Medulla oblongata (tissue), 1 donor: ENCODE measurements at regions not wholly inside any gene's neighbourhood (a gene's known extent, or its start where the extent isn't known, plus 50 kb on each side); places are given as distances from the start of the nearest gene placed in this dataset.

Experiments
- DNase-seq: peaks from one replicate; pipeline ENCODE4 v3.0.0-alpha.2; 2015; ENCODE audit errors: extremely low spot score

DNA sequence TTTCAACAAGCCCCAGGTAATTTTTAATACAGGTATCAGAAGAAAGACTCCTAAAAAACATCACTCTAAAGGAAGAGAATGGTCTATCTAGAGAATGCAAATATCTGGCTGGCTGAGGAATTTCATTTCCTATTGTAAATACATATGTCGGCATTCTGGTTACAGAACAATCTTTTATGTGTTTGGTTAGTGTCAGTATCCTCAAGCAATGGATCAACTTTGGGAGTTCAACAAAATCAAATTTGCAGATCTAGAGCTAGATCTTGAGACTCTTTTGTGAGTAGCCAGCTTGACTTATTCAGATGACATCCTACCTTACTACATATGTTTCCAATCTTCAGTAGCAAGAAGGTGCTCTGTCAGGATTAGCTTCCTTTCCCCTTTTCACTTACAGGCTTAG lies 145.1 kb downstream of the BTC start:
- no peak for DNase-seq

DNA sequence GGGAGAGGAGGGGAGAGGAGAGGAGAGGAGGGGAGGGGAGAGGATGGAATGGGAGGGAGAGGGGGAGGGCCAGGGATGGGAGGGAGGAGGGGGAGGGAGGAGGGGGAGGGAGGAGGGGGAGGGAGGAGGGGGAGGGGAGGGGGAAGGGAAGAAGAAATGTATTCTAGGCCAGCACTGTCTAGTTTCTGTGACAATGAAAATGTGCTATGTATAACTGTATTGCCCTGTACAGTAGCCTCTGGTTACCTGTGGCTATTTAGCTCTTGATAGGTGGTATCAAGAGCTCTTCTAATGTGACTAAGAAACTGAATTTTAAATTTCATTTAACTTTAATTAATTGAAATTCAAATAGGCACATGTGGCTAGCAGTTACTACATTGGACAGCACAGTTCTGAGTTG lies 143.1 kb downstream of the BTC start:
- DNase-seq, result no peak

DNA sequence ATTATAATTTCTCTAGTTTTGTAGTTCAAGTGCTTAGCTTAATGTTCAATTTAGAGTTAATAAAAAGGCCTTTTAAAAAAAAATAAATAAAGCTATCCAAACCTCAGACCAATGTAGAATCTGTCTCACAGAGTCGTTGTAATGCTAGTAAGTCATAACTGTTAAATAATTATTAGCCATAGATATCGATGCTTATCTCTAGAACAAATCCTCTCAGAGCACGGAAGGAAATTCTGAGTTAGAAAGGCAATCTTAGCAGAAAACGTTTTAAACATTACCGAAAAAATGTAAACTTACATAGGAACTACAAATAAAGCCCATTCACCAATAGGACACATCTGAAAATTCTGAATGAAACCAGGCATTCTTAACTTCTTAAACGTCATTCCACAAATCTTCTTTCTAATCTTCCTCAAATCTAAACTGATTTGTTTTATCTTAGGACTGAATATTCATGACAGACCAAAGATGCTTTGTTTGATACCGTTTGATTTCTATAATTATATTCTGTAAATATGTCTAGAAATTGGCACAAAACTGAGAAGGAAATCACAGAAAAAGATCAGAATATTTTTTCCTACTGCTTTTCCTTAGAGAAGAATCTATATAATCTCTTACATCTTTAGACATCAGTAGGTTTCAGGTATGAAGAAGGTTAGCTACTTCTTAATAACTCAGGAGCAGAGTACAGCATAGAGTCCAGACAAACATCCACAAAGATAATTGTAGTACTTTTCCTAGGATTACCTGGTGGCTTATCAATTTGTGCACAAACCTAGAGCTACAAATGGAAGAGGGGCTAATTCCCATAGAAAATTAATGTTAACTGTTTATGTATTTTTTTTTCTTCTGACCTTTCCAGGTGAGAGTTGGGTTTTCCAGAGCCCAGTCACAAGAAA lies 140.7 kb downstream of the BTC start:
- no peak for DNase-seq

DNA sequence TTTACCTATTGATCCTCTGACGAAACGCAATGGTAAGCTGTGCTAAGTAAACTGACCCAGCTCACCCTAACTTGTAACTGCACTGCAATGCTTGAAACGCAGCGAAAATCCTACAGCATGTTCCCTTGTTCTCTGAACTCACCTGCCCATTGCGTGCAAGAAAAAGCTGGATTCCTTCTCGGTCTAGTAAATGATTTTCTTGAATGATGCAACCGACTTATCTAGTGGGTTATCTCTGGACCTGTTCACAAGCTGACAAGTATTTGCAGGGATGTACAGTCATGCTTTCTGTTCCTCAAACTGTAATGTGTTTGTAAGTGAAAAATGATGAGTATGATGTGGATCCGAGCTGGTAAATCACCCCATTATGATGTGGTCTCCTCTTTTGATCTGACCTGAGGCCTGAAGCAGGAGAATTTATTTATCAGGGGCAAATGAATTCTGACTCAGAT lies 140.1 kb downstream of the BTC start:
- no peak for DNase-seq

DNA sequence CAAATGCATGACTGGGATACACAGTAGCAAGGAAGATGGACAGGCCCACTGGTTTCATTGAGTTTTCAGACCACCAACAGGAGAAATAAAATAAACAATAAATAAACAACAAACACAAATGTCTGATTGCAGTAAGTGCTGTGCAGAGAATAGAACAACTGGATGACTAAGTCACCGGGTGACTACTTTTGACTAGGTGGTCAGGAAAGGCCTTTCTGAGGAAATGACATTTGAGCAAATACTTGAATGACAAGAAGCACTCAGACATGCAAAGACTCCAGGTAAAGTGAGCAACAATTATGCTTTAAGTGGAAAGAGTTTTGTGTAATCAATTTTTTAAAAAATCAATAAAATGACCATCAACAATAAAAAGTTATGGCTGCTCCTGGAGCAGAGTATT lies 137.7 kb downstream of the BTC start:
- no peak for DNase-seq

DNA sequence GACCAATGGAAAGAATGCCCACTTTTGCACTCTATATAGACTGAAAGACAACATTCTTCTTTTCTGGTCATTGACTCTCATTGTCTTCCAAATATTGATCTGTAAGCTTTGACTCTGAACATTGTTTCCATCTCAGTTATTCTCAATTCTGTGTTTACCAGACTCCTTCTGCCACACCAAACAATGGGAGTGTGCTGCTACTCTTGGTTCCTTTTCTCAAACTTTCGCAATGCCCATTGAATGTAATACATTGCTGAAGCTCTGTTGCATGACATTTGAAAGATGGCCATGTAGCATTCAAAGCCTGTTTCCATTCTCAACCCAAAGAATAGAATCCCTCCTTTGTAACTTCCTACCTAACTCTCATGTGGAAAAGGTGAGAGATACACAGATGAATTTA lies 136.2 kb downstream of the BTC start:
- no peak for DNase-seq

DNA sequence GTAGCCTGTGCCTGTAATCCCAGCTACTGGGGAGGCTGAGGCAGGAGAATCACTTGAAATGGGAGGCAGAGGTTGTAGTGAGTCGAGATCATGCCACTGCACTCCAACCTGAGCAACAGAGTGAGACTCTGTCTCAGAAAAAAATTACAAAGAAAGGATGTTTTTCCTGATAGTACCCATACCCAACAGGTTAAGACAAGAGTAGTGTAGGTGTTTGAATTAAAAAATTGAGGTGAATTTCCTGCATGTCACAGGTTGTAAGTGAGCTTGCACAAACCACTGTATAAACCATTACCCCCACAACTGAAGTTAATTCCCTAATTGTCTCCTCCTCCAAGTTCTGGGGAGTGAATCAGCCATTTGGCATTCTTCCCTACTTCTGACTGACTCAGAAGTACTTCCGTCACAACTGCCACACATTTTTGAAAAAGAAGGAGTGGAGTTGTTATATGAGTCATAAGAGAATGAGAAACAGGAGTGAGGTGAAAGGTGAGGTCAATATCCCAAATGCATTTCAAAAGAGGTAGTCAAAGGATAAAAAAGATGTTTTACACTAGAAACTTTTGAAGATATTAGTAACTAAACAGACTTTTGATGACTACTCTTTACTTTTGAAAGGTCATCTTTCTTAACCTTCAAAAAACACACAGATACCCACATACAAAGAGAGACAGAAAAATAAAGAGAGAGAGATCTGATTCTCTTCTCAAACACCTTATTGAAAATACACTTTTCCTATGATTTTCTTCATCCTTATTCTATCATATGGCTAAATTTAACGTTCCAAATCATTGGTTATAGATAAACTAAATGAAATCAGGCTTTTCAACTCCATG lies 134.5 kb downstream of the BTC start:
- DNase-seq, result no peak

DNA sequence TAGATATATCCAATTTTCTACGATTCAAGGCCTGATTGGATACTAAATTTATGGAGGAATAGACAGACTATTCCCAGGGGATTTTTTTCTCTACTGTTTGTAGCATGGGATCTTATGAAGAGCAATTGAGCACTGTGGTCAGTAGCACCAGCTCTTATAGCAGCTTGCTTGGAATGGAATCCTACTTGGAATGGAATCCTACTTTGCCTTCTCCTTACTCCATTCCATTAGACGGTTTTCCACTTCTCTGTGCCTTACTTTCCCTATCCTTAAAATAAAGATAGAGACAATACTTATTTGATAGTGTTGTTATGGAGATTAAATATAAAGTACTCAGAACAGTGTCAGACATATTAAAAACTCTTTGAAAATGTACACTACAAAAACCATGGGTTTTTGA lies 133.5 kb downstream of the BTC start:
- DNase-seq, result no peak

DNA sequence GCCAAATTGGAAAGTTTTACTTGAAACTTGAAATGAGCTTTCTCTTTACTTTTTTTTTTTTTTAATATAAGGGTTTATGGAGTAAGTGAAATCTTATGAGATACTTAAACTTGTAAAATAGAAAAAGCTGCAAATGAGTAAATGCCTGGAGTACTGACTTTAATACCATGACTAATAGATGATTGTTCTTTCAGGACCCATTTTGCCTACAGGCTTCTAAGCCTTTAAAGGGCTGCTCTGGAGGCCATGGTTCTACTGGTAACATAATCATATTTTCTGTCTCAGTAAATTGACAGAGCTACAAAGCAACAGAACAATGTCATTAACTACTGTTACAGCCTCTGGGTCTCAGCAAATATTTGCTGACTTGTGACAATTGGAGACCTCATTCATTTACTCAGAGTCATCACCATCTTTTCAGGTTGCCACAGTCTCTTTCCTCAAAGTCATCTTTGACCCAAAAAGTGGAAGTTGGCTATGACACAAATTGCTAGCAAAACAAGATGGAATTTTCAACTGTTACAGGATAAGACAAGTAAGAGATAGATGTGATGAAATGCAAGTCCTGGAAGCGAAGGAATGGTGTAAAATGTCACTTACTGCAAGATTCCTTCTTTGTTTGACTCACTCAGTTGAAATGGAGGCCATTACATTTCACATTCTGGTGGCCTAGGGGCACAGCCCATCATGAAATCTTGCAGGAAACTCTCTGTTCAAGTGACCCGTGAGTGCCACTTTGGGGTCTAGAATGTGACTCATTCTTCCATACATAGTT lies 132.7 kb downstream of the BTC start:
- DNase-seq, result no peak

DNA sequence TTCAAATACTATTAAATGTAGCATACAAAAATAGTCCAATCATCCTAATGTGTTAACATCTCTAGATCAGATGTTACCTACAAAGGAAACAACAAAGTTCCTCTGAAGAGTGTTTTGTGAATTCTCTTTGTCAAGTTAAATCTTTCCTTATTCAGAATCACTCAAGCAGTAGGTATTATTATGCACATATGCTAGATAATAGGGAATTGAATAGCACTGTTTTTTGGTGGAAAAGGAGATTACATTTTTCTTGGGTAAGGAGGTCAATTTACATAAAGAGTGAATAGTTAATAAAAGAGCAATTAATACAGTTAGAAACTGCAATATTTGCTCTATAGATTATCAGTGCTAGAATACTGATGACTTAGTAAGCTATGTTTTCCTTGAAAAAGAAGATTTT lies 130.7 kb downstream of the BTC start:
- DNase-seq, result no peak

DNA sequence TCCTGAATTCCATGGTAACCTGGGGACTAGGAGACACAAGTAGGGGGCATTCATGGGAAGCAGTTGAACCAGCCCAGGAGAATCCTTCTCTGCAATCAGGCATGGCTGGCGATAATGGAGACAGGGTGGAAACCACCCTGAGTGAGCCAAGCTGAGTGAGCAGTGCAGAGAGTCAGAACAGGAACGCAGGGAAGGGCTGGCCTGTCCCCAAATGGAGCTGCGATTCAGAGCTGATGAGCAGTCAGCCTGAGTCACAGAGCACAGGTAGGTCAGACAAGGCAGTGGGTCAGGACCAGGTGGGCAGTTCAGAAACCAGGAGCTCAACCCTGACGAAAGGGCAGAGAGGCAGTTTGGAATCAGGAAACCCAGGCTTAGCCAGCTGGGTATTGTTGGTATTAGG lies 129.0 kb downstream of the BTC start:
- DNase-seq, result no peak

DNA sequence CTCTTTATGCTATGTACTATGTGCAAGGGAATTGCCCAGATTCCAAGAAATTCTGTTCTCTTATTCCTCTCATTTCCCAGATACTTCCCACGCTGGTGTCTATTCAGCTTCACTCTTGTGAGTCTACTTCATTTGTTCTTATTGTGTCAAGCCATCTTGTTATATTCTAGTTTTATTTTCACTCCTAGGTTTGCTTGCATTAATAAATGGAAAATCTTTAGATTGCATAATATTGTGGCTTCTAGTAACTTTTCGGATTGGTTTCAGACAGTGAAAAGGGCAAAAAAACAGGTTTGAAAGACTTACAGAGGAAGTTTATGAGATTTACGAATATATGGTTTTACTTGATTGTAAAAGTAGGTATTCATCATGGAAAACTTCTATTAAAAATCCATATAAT lies 128.4 kb downstream of the BTC start:
- no peak for DNase-seq

DNA sequence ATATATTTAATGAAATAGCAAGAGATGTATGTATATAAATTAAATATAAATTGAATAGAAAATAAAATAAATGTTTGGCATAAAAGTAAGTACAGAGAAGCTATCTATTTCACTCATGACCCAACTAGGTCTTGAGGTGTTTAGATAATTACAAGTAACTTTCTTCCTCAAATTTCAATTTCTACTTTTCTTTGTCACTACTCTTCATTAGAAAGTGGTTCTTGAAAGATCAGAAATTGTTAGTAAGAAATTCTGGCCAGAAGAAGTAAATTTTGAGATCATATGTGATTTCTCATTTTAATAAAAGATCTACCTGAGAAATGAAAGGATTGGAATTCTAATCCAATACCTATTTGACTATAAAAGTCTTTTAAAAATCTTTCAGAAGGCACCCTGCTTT lies 126.9 kb downstream of the BTC start:
- no peak for DNase-seq

DNA sequence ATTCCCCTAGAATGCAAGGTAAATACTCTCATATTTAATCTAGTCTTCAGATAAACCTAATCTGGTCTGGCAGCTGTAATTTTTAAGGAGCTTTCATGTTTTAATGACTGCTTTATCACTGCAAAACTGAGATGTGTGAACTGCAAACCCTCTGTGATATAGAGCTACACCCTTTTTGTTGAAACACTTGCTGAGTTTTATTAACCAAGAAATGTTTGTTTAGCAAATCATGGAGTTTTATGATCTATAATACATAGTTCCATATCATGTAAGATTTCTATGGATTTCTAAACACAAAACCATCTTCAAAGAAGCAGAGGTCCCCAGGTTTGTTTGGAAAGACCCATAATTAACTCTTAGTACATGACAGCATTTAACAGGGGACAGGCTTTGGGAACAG lies 126.4 kb downstream of the BTC start:
- DNase-seq, result no peak

DNA sequence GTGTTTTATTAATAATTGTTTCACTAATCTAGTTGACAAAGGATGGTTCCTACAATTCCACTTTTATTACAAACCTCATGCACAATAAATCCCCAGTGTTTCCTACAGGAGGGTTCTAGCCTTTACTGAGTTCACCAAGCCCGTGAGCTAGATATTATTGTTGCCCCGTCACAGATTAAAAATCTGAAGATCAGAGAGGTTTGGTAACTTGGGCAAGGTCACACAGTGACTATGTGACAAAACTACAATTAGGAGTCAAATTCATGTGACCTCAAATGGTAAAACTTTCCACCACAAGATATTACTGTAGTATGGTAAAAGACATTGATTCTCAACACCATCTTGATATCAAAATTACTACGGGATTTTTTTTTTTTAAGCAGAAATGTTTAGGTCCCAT lies 124.6 kb downstream of the BTC start:
- DNase-seq, result no peak

DNA sequence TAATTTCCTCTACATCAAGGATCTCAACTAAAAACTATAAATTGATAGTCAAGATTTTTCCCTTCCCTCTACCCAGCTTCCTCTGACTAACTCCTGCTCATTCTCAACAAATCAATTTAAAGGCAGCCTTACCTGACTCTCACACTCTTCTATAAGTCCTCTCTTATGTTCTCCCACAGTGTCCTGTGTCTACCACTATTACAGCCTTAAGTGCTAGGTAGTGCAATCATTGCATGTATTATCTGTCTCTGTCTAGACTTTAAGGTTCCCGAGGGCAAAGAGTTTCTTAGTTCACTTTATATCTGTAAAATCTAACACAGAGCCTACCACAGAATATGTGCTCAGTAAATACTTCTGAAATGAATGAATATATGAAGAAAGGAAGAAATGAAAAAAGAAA lies 123.7 kb downstream of the BTC start:
- no peak for DNase-seq

DNA sequence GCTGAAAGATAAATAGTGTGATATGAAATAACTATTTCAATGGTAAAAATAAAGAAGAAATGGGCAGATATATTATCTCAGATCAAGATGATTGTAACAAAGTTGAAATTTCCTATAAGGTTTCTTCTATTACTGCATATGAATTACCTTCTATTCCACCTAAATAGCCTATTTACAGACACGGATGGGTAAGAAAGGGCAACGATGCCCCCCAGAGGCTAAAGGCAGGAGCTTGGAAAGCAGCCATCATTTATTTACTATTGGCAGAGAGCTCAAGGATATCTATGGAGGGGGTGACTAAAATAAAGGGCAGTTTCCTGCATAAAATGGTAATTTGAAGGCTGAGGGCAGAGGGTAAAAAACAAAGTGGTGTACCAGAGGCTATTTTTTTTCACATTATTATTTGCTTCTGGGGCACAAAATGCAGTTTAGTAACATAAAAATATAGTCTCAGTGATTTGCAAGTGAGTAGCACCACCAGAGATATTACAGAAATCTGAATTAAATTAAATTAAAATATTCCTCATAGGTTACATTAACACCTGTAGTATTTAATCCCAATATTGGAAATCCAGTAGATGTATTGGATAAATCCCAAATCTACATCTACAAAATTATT lies 123.1 kb downstream of the BTC start:
- DNase-seq, result peak; percentile 21

DNA sequence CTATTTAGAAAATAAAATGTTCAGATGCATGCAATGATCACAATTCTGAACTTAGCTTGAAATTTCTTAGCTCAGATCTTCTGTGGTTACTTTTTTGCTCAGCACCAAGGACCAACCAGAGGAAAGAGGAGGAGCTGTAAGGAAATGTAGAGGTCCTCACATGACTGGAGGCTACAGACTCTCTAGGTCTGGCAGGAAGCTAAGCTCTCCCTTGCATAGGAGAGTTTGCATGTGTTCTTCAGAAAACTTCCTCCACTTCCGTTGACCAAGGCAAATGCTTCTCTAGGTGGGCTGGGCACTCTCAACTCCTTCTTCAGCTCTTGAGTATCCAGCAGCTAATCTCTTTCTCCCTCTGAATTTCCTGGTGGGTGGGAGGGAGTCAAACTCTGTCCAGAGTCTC lies 119.6 kb downstream of the BTC start:
- DNase-seq, result no peak

DNA sequence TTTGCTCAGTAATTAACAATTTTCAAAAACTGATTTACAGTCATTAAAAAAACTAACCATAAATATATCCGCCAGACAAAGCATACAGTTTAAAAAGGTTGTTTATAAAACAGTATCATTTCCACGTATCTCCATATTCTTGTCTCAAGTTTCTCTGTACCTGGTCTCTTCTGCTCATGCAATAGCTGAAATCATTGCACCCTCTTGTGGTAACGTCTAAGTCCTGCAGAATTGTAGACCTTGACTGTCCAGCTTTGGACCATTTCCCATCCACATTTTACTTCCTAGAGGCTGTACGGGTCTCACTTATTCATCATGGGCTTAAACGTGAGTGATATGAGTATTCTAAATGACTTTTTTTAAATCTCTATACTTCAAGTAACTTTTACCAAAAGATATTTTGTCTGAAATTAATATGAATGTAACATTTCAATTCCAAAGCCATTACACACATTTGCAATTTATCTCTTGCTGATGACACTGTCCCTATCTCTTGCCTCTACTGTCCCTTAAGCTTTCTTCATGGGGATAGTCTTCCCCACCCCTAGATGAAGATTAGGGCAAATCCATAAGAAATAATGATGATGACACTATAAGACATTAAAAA lies 118.5 kb downstream of the BTC start:
- peak; percentile 26 for DNase-seq

DNA sequence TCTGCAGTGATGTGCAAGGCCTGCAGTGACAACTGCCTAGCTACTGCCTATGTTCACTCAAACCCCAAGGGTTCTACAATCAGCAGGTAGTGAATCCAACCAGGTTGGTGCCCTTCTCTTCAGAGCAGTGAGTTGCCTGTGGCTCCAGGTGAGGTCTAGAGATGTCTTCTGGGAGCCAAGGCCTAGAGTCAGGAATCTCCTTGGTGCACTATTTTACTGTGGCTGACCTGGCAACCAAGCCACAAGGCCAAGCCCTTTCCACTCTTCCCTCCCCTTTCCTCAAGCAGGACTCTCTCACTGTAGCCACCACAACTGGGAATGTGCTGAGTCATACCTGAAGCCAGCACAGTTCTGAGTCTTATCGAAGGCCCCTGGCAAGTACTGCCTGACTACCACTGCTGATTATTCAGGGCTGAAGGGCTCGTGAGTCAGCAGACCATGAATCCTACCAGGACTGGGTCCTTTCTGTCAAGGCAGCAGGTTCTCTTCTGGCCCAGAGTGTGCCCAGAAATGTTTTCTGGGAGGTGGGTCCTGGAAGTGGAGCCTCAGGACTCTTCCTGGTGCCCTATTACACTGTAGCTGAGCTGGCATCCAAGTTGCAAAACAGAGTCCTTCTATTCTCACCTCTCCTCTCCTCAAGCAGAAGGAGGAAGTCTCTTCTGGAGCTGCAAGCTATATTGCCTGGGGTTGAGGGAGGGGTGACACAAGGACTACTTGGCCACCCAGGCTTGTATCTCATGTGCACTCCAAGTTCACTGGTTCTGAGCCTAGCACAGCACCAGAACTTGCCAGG lies 111.6 kb downstream of the BTC start:
- DNase-seq, result no peak

DNA sequence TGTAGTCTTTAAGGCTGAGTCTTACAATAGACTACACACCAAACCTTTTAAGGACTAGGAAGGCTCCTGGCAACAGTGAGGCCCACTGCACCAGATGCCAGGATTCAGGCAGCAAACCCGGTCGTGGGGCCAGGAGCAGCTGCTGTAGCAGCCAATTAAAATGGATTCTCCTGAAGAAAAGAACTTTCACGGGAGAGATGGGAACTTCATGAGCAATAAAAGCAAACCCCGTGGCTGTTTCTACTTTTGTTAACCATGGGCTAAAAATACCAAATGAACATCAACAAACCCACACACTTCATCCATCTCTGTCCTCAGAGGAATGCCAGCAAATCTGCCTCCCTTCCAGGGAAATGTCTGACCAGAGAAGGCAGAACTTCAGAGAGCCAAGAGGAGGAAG lies 101.4 kb downstream of the BTC start:
- DNase-seq, result no peak
